IMR-90 (cell line): ENCODE measurements at regions not wholly inside any gene's neighbourhood (a gene's known extent, or its start where the extent isn't known, plus 50 kb on each side); places are given as distances from the start of the nearest gene placed in this dataset.

Experiments used
- ATAC-seq: fragments of 200-7000 bp; cut with Tn5 transposase; 2 replicates; pipeline ENCODE4 v1.9.1; 2020; ENCODE audit warnings: low read depth, mild to moderate bottlenecking, moderate library complexity
- BruUV-seq: library from RNA; stranded (reverse); fragments of 400-500 nt; replicated peaks from 2 replicates; lab custom pipeline; 2021; lab: Mats Ljungman, UMichigan
- CTCF ChIA-PET: fragments of 300-600 bp; formaldehyde crosslinking; extraction: SDS; loops from one replicate; lab custom pipeline; 2021; ENCODE audit warnings: antibody characterized with exemption; lab: Yijun Ruan, JAX
- POLR2A ChIA-PET: fragments of 300-600 bp; sonication (Branson Sonifier 250); formaldehyde crosslinking; loops from one replicate; lab custom pipeline; 2022; ENCODE audit warnings: antibody characterized with exemption; ENCODE audit not compliant: unreplicated experiment; lab: Charles Lee
- DNase-seq: peaks from one replicate; pipeline ENCODE4 v3.0.0; 2013
- H2AFZ ChIP-seq: replicated peaks from 2 replicates; pipeline ENCODE3; 2013; ENCODE audit warnings: low read length, mild to moderate bottlenecking; ENCODE audit not compliant: poor library complexity
- H2AK5ac ChIP-seq: 2 replicates; pipeline ENCODE4 v1.6.1; 2013; ENCODE audit warnings: low read depth, low read length, inconsistent platforms
- H2AK9ac ChIP-seq: replicated peaks from 2 replicates; pipeline ENCODE3; 2013; ENCODE audit warnings: mild to moderate bottlenecking, low read depth, low read length, moderate library complexity; ENCODE audit not compliant: poor library complexity
- H2BK120ac ChIP-seq: 2 replicates; pipeline ENCODE4 v1.6.1; 2013; ENCODE audit warnings: low read depth, low read length, inconsistent platforms
- H2BK15ac ChIP-seq: 3 replicates; pipeline ENCODE4 v1.6.1; 2013; ENCODE audit warnings: low read depth, low read length, inconsistent platforms
- H2BK20ac ChIP-seq: 2 replicates; pipeline ENCODE4 v1.6.1; 2013; ENCODE audit warnings: low read depth, mild to moderate bottlenecking, inconsistent platforms, low read length, moderate library complexity
- H2BK5ac ChIP-seq: 2 replicates; pipeline ENCODE4 v1.6.1; 2013; ENCODE audit warnings: mild to moderate bottlenecking, low read depth, low read length, inconsistent platforms; ENCODE audit not compliant: poor library complexity, severe bottlenecking
- H3K14ac ChIP-seq: replicated peaks from 2 replicates; pipeline ENCODE4 v1.6.1; 2013; ENCODE audit warnings: low read depth, low read length, inconsistent platforms
- H3K18ac ChIP-seq: 2 replicates; pipeline ENCODE4 v1.6.1; 2013; ENCODE audit warnings: low read depth, low read length, control low read depth
- H3K23ac ChIP-seq: 2 replicates; pipeline ENCODE4 v1.6.1; 2013; ENCODE audit warnings: low read depth, low read length, inconsistent platforms
- H3K27ac ChIP-seq: 2 replicates; pipeline ENCODE4 v1.5.1; 2013; ENCODE audit warnings: mild to moderate bottlenecking, control low read depth, low read length; ENCODE audit not compliant: insufficient read depth
- H3K27me3 ChIP-seq: 2 replicates; pipeline ENCODE4 v1.6.1; 2013; ENCODE audit warnings: low read length; ENCODE audit not compliant: control insufficient read depth, insufficient read depth
- H3K36me3 ChIP-seq: 2 replicates; pipeline ENCODE4 v1.6.1; 2013; ENCODE audit warnings: low read length, mixed read lengths; ENCODE audit not compliant: control insufficient read depth, insufficient read depth
- H3K4ac ChIP-seq: 2 replicates; pipeline ENCODE4 v1.6.1; 2013; ENCODE audit warnings: low read depth, low read length, inconsistent platforms
- H3K4me1 ChIP-seq: 2 replicates; pipeline ENCODE4 v1.6.1; 2013; ENCODE audit warnings: low read length, mixed read lengths; ENCODE audit not compliant: control insufficient read depth, insufficient read depth
- H3K4me2 ChIP-seq: 2 replicates; pipeline ENCODE4 v1.6.1; 2013; ENCODE audit warnings: low read depth, mild to moderate bottlenecking, control low read depth, low read length, moderate library complexity
- H3K4me3 ChIP-seq: 2 replicates; pipeline ENCODE4 v1.5.1; 2013; ENCODE audit warnings: low read depth, mild to moderate bottlenecking, control low read depth, low read length, moderate library complexity; ENCODE audit not compliant: insufficient read depth
- H3K56ac ChIP-seq: 2 replicates; pipeline ENCODE4 v1.6.1; 2013; ENCODE audit warnings: low read length, inconsistent platforms; ENCODE audit not compliant: insufficient read depth; ENCODE audit errors: extremely low read depth
- H3K79me1 ChIP-seq, 2 experiments: 2 replicates each; pipeline ENCODE4 v1.6.1; 2013; ENCODE audit warnings: low read length in 2 of 2, inconsistent platforms in 1 of 2, low read depth in 1 of 2
- H3K9ac ChIP-seq: 2 replicates; pipeline ENCODE4 v1.6.1; 2013; ENCODE audit warnings: low read depth, low read length, control low read depth
- H3K9me1 ChIP-seq: 2 replicates; pipeline ENCODE4 v1.6.1; 2013; ENCODE audit warnings: low read length, inconsistent platforms; ENCODE audit not compliant: insufficient read depth
- H3K9me3 ChIP-seq: 2 replicates; pipeline ENCODE4 v1.6.1; 2013; ENCODE audit warnings: low read length; ENCODE audit not compliant: control insufficient read depth, insufficient read depth
- H4K20me1 ChIP-seq: 2 replicates; pipeline ENCODE4 v1.6.1; 2013; ENCODE audit warnings: low read length, inconsistent platforms; ENCODE audit not compliant: insufficient read depth
- H4K5ac ChIP-seq: 2 replicates; pipeline ENCODE4 v1.6.1; 2013; ENCODE audit warnings: mild to moderate bottlenecking, low read depth, low read length, control low read depth
- H4K8ac ChIP-seq, 2 experiments: 2 replicates each; pipeline ENCODE4 v1.6.1; 2013; ENCODE audit warnings: low read depth in 2 of 2, low read length in 2 of 2, control low read depth in 1 of 2, inconsistent platforms in 1 of 2
- H4K91ac ChIP-seq: 2 replicates; pipeline ENCODE4 v1.6.1; 2013; ENCODE audit warnings: low read depth, low read length, inconsistent platforms; ENCODE audit not compliant: insufficient read depth
- BHLHE40 ChIP-seq: fragments of 150-350 bp; IDR thresholded peaks from 2 replicates; pipeline ENCODE4 v1.6.1; 2016; ENCODE audit warnings: mild to moderate bottlenecking, low read depth, low read length
- CEBPB ChIP-seq: IDR thresholded peaks from 2 replicates; pipeline ENCODE4 v1.6.1; 2012; ENCODE audit warnings: low read depth, low read length, improper control_type of control experiment
- FOS ChIP-seq: fragments of 150-350 bp; IDR thresholded peaks from 2 replicates; pipeline ENCODE4 v1.6.1; 2016; ENCODE audit warnings: low read depth, low read length
- MAFK ChIP-seq: IDR thresholded peaks from 2 replicates; pipeline ENCODE4 v1.6.1; 2012; ENCODE audit warnings: low read depth, low read length, improper control_type of control experiment
- MAZ ChIP-seq: IDR thresholded peaks from 2 replicates; pipeline ENCODE4 v1.6.1; 2012; ENCODE audit warnings: low read depth, mild to moderate bottlenecking, low read length, improper control_type of control experiment, moderate library complexity, borderline replicate concordance
- MXI1 ChIP-seq: IDR thresholded peaks from 2 replicates; pipeline ENCODE4 v1.6.1; 2012; ENCODE audit warnings: low read depth, mild to moderate bottlenecking, low read length, moderate library complexity, borderline replicate concordance
- NFE2L2 ChIP-seq: fragments of 150-350 bp; IDR thresholded peaks from 2 replicates; pipeline ENCODE4 v1.6.1; 2016; ENCODE audit warnings: low read depth, mild to moderate bottlenecking, low read length
- POLR2A ChIP-seq: IDR thresholded peaks from 2 replicates; pipeline ENCODE4 v1.6.1; 2012; ENCODE audit warnings: mild to moderate bottlenecking, low read depth, low read length
- RAD21 ChIP-seq: IDR thresholded peaks from 2 replicates; pipeline ENCODE4 v1.6.1; 2012; ENCODE audit warnings: low read length, improper control_type of control experiment
- RCOR1 ChIP-seq: IDR thresholded peaks from 2 replicates; pipeline ENCODE4 v1.6.1; 2012; ENCODE audit warnings: mild to moderate bottlenecking, low read length, improper control_type of control experiment; ENCODE audit not compliant: insufficient replicate concordance
- RFX5 ChIP-seq: IDR thresholded peaks from 2 replicates; pipeline ENCODE4 v1.8.0; 2012; ENCODE audit warnings: low read depth, mild to moderate bottlenecking, low read length, moderate library complexity
- SMC3 ChIP-seq: fragments of 150-350 bp; IDR thresholded peaks from 2 replicates; pipeline ENCODE4 v1.6.1; 2016; ENCODE audit warnings: low read depth, mild to moderate bottlenecking, antibody characterized with exemption, low read length, moderate library complexity
- WGBS, 2 experiments: methylation state at CpG; one replicate each; pipeline versions ENCODE4 v1.1.5 to v1.1.7; 2013; ENCODE audit warnings: missing lambda C conversion rate in 2 of 2; ENCODE audit not compliant: insufficient read length in 1 of 2; ENCODE audit errors: extremely low coverage in 2 of 2; 5-methylcytosine and 5-hydroxymethylcytosine counted together
- dilution Hi-C: fragments of 300-500 bp; cut with HindIII; formaldehyde crosslinking; loops from one replicate; pipeline ENCODE4 v1.14.3; 2018; ENCODE audit warnings: low sequenced_read_pairs; ENCODE audit not compliant: unreplicated experiment
- in situ Hi-C: fragments of 300-500 bp; cut with MboI; formaldehyde crosslinking; loops from 3 replicates; pipeline ENCODE4 v1.14.3; 2019; ENCODE audit warnings: low sequenced_read_pairs, inconsistent platforms, mixed read lengths
- intact Hi-C: fragments of 100-400 bp; cut with micrococcal nuclease; formaldehyde crosslinking; loops from 2 replicates; pipeline ENCODE4 v1.10.0; 2022
- TF ChIP-seq, protein P1 (sequence below): fragments of 150-350 bp; IDR thresholded peaks from 2 replicates; pipeline ENCODE4 v1.6.1; 2016; ENCODE audit warnings: low read depth, mild to moderate bottlenecking, low read length, moderate library complexity, borderline replicate concordance
- TF ChIP-seq, protein P2 (sequence below): conservative IDR thresholded peaks from 2 replicates; pipeline ENCODE4 v1.5.1; 2012; ENCODE audit warnings: mild to moderate bottlenecking, low read depth, low read length, improper control_type of control experiment
- TF ChIP-seq, protein P3 (sequence below): fragments of 150-350 bp; IDR thresholded peaks from 2 replicates; pipeline ENCODE4 v1.6.1; 2017; ENCODE audit warnings: mild to moderate bottlenecking, antibody characterized with exemption, low read length, low read depth

DNA sequence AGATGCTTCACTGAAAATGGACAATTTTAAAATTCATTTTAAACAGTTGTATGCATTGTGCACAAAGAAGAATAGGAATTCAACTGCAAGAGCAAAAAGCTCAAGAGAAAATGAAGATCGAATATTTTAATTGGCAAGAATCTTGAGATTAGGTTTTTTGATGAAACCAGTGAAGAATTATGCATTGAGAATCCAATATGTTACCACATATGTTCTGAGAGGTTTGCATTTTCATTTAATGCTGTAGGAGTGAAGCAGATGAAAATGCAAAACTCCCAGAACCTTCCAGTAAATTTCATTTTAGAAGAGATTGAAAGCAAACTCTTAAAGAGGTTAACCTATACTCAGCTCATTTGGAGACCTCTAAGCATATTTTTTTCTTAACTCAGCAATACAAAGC lies 298.0 kb downstream of the OLFM3 start:
- Histone ChIP-seq H3K4ac (no peak overlapping the region), H3K9ac (no peak overlapping the region), H4K91ac (no peak overlapping the region), H3K4me2 (no peak overlapping the region), H2AK9ac (no peak overlapping the region), H3K27ac (no peak overlapping the region), H4K8ac (no peak overlapping the region), H3K4me1 (no peaks in the 10 kb centered on the region), H2AFZ (no peak overlapping the region), H2AK5ac (no peak overlapping the region), H3K9me3 (no peaks in the 10 kb centered on the region), H3K14ac (no peak overlapping the region), H3K79me1 (no peaks in the 10 kb centered on the region), H3K36me3 (no peaks in the 10 kb centered on the region), H3K4me3 (no peak overlapping the region), H2BK120ac (no peak overlapping the region), H3K18ac (no peak overlapping the region), H2BK20ac (no peak overlapping the region), H4K5ac (no peak overlapping the region), H3K56ac (no peak overlapping the region), H2BK15ac (no peak overlapping the region), H4K20me1 (no peaks in the 10 kb centered on the region), H3K27me3 (no peaks in the 10 kb centered on the region), H2BK5ac (no peak overlapping the region), H3K23ac (no peak overlapping the region), H3K9me1 (no peaks in the 10 kb centered on the region)
- intact Hi-C loops (no loop called here), in situ Hi-C loops (no loop called here), dilution Hi-C loops (no loop called here)
- CTCF ChIA-PET, result no interaction called here
- TF ChIP-seq, protein P1, sequence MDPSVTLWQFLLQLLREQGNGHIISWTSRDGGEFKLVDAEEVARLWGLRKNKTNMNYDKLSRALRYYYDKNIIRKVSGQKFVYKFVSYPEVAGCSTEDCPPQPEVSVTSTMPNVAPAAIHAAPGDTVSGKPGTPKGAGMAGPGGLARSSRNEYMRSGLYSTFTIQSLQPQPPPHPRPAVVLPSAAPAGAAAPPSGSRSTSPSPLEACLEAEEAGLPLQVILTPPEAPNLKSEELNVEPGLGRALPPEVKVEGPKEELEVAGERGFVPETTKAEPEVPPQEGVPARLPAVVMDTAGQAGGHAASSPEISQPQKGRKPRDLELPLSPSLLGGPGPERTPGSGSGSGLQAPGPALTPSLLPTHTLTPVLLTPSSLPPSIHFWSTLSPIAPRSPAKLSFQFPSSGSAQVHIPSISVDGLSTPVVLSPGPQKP, result no peak
- TF ChIP-seq BHLHE40 (no peak), FOS (no peak), RFX5 (no peak), RAD21 (no peak), MAZ (no peak), POLR2A (no peak), MAFK (no peak), NFE2L2 (no peak), MXI1 (no peak), CEBPB (no peak), SMC3 (no peak), RCOR1 (no peak)
- TF ChIP-seq, protein P2, sequence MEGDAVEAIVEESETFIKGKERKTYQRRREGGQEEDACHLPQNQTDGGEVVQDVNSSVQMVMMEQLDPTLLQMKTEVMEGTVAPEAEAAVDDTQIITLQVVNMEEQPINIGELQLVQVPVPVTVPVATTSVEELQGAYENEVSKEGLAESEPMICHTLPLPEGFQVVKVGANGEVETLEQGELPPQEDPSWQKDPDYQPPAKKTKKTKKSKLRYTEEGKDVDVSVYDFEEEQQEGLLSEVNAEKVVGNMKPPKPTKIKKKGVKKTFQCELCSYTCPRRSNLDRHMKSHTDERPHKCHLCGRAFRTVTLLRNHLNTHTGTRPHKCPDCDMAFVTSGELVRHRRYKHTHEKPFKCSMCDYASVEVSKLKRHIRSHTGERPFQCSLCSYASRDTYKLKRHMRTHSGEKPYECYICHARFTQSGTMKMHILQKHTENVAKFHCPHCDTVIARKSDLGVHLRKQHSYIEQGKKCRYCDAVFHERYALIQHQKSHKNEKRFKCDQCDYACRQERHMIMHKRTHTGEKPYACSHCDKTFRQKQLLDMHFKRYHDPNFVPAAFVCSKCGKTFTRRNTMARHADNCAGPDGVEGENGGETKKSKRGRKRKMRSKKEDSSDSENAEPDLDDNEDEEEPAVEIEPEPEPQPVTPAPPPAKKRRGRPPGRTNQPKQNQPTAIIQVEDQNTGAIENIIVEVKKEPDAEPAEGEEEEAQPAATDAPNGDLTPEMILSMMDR, result no peak
- TF ChIP-seq, protein P3, sequence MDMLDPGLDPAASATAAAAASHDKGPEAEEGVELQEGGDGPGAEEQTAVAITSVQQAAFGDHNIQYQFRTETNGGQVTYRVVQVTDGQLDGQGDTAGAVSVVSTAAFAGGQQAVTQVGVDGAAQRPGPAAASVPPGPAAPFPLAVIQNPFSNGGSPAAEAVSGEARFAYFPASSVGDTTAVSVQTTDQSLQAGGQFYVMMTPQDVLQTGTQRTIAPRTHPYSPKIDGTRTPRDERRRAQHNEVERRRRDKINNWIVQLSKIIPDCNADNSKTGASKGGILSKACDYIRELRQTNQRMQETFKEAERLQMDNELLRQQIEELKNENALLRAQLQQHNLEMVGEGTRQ, result no peak
- WGBS, 2 experiments, result no CpG with 5 or more reads among the region's 1 CpG
- DNase-seq (no peak), ATAC-seq (no peak)
- no TSS peak for BruUV-seq
- POLR2A ChIA-PET, result no interaction called here
